Neural cell (in vitro differentiated cells): ENCODE measurements at regions not wholly inside any gene's neighbourhood (a gene's known extent, or its start where the extent isn't known, plus 50 kb on each side); places are given as distances from the start of the nearest gene placed in this dataset.

ENCODE experiments used
- H2AFZ ChIP-seq: fragments of 200-600, 300-800 bp; sonication (generic), shearing (Covaris generic); 2 replicates; pipeline ENCODE4 v1.6.0; 2014; ENCODE audit warnings: low read depth, mild to moderate bottlenecking, antibody characterized with exemption, low read length, moderate library complexity
- H3F3A ChIP-seq: fragments of 200-600 bp; shearing (Covaris generic); 2 replicates; pipeline ENCODE4 v1.6.1; 2016; ENCODE audit warnings: mild to moderate bottlenecking, moderate library complexity, mixed read lengths, antibody characterized with exemption, low read length; ENCODE audit not compliant: insufficient read depth, poor library complexity, severe bottlenecking
- H3K27ac ChIP-seq: fragments of 200-600, 300-800 bp; sonication (generic), shearing (Covaris generic); 2 replicates; pipeline ENCODE4 v1.5.1; 2014; ENCODE audit warnings: mild to moderate bottlenecking, low read length, moderate library complexity
- H3K27me3 ChIP-seq: fragments of 300-800, 200-600 bp; sonication (generic), shearing (Covaris generic); 2 replicates; pipeline ENCODE4 v1.6.0; 2014; ENCODE audit warnings: mild to moderate bottlenecking, low read depth, low read length, moderate library complexity; ENCODE audit not compliant: insufficient read depth
- H3K36me3 ChIP-seq: fragments of 300-800, 200-600 bp; sonication (generic), shearing (Covaris generic); 2 replicates; pipeline ENCODE4 v1.5.1; 2014; ENCODE audit warnings: mild to moderate bottlenecking, antibody characterized with exemption, low read length, moderate library complexity; ENCODE audit not compliant: insufficient read depth
- H3K4me2 ChIP-seq: fragments of 300-800, 200-600 bp; sonication (generic), shearing (Covaris generic); 2 replicates; pipeline ENCODE4 v1.6.0; 2014; ENCODE audit warnings: mild to moderate bottlenecking, low read length
- H3K4me3 ChIP-seq: fragments of 300-800, 200-600 bp; sonication (generic), shearing (Covaris generic); 2 replicates; pipeline ENCODE4 v1.5.1; 2014; ENCODE audit warnings: mild to moderate bottlenecking, low read length, moderate library complexity
- H3K79me2 ChIP-seq: fragments of 200-600 bp; shearing (Covaris generic); replicated peaks from 2 replicates; pipeline ENCODE4 v1.6.0; 2014; ENCODE audit warnings: mild to moderate bottlenecking, low read length, moderate library complexity; ENCODE audit not compliant: insufficient read depth
- H3K9ac ChIP-seq: fragments of 300-800, 200-600 bp; sonication (generic), shearing (Covaris generic); 2 replicates; pipeline ENCODE4 v1.6.1; 2016; ENCODE audit warnings: mild to moderate bottlenecking, low read length, mixed read lengths
- H3K9me2 ChIP-seq: fragments of 200-600 bp; shearing (Covaris generic); 2 replicates; pipeline ENCODE4 v1.6.1; 2016; ENCODE audit warnings: mild to moderate bottlenecking, low read length, mixed read lengths; ENCODE audit not compliant: insufficient read depth
- H3K9me3 ChIP-seq: fragments of 200-600, 300-800 bp; sonication (generic), shearing (Covaris generic); 2 replicates; pipeline ENCODE4 v1.6.1; 2016; ENCODE audit warnings: mild to moderate bottlenecking, mixed run types, low read length, moderate library complexity, mixed read lengths
- H4K20me1 ChIP-seq: fragments of 200-600 bp; shearing (Covaris generic); 2 replicates; pipeline ENCODE4 v1.6.1; 2016; ENCODE audit warnings: mild to moderate bottlenecking, mixed run types; ENCODE audit not compliant: insufficient read depth
- EP300 ChIP-seq: fragments of 450-650 bp; conservative IDR thresholded peaks from 2 replicates; pipeline ENCODE4 v1.6.1; 2014; ENCODE audit warnings: antibody characterized with exemption, mild to moderate bottlenecking, moderate library complexity; ENCODE audit not compliant: poor library complexity, severe bottlenecking
- EZH2 ChIP-seq: fragments of 200-600, 300-800 bp; shearing (Covaris generic), sonication (generic); IDR thresholded peaks from 2 replicates; pipeline ENCODE4 v1.6.1; 2014; ENCODE audit warnings: antibody characterized with exemption, low read length, borderline replicate concordance, mild to moderate bottlenecking; ENCODE audit not compliant: insufficient read depth, poor library complexity, severe bottlenecking
- MXI1 ChIP-seq: fragments of 450-650 bp; conservative IDR thresholded peaks from 2 replicates; pipeline ENCODE4 v1.6.1; 2014; ENCODE audit warnings: antibody characterized with exemption, mild to moderate bottlenecking; ENCODE audit not compliant: poor library complexity, severe bottlenecking
- POLR2AphosphoS5 ChIP-seq: IDR thresholded peaks from 2 replicates; pipeline ENCODE4 v1.6.1; 2012
- RAD21 ChIP-seq: fragments of 450-650 bp; conservative IDR thresholded peaks from 2 replicates; pipeline ENCODE4 v1.6.1; 2014; ENCODE audit warnings: antibody characterized with exemption, mild to moderate bottlenecking, moderate library complexity
- SMC3 ChIP-seq: fragments of 450-650 bp; conservative IDR thresholded peaks from 2 replicates; pipeline ENCODE4 v1.6.1; 2014; ENCODE audit warnings: antibody characterized with exemption, mild to moderate bottlenecking, moderate library complexity; ENCODE audit not compliant: poor library complexity
- TAF1 ChIP-seq: IDR thresholded peaks from 2 replicates; pipeline ENCODE4 v1.6.1; 2012; ENCODE audit warnings: low read depth
- TF ChIP-seq, protein P1 (sequence below): fragments of 450-650 bp; IDR thresholded peaks from 2 replicates; pipeline ENCODE4 v1.5.1; 2014; ENCODE audit warnings: antibody characterized with exemption, mild to moderate bottlenecking, moderate library complexity; ENCODE audit not compliant: poor library complexity, severe bottlenecking
- TF ChIP-seq, protein P2 (sequence below): IDR thresholded peaks from 2 replicates; pipeline ENCODE4 v1.6.1; 2012; ENCODE audit warnings: borderline replicate concordance

GRCh38 chr5:175201393-175201792 lies 242.6 kb downstream of the DRD1 start:
- no peaks in the 10 kb centered on the region for H3K36me3 ChIP-seq

GRCh38 chr5:175195698-175196656 lies 248.0 kb downstream of the DRD1 start:
- Histone ChIP-seq H3K27ac (no peak overlapping the region), H3K9ac (no peak overlapping the region), H4K20me1 (no peaks in the 10 kb centered on the region), H3K9me3 (no peaks in the 10 kb centered on the region), H2AFZ (no peak overlapping the region), H3K36me3 (no peaks in the 10 kb centered on the region), H3F3A (no peaks in the 10 kb centered on the region), H3K79me2 (no peaks in the 10 kb centered on the region), H3K27me3 (no peaks in the 10 kb centered on the region), H3K4me3 (no peak overlapping the region), H3K9me2 (no peaks in the 10 kb centered on the region), H3K4me2 (no peak overlapping the region)
- TF ChIP-seq SMC3: no peak
- no peak for TF ChIP-seq EZH2

More at GRCh38 chr5:175201393-175201792, 242.6 kb downstream of the DRD1 start:
- Histone ChIP-seq H4K20me1 (no peaks in the 10 kb centered on the region), H3K27me3 (no peaks in the 10 kb centered on the region), H3K79me2 (no peaks in the 10 kb centered on the region), H3K4me2 (no peak overlapping the region), H3F3A (no peaks in the 10 kb centered on the region), H2AFZ (no peak overlapping the region), H3K9me2 (no peaks in the 10 kb centered on the region), H3K4me3 (no peak overlapping the region), H3K9me3 (no peaks in the 10 kb centered on the region), H3K27ac (no peak overlapping the region), H3K9ac (no peak overlapping the region)
- TF ChIP-seq EP300: no peak
- TF ChIP-seq, protein P1, sequence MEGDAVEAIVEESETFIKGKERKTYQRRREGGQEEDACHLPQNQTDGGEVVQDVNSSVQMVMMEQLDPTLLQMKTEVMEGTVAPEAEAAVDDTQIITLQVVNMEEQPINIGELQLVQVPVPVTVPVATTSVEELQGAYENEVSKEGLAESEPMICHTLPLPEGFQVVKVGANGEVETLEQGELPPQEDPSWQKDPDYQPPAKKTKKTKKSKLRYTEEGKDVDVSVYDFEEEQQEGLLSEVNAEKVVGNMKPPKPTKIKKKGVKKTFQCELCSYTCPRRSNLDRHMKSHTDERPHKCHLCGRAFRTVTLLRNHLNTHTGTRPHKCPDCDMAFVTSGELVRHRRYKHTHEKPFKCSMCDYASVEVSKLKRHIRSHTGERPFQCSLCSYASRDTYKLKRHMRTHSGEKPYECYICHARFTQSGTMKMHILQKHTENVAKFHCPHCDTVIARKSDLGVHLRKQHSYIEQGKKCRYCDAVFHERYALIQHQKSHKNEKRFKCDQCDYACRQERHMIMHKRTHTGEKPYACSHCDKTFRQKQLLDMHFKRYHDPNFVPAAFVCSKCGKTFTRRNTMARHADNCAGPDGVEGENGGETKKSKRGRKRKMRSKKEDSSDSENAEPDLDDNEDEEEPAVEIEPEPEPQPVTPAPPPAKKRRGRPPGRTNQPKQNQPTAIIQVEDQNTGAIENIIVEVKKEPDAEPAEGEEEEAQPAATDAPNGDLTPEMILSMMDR: no peak
- TF ChIP-seq TAF1: no peak
- no peak for TF ChIP-seq MXI1
- TF ChIP-seq SMC3: no peak
- no peak for TF ChIP-seq EZH2
- no peak for TF ChIP-seq POLR2AphosphoS5
- TF ChIP-seq, protein P2, sequence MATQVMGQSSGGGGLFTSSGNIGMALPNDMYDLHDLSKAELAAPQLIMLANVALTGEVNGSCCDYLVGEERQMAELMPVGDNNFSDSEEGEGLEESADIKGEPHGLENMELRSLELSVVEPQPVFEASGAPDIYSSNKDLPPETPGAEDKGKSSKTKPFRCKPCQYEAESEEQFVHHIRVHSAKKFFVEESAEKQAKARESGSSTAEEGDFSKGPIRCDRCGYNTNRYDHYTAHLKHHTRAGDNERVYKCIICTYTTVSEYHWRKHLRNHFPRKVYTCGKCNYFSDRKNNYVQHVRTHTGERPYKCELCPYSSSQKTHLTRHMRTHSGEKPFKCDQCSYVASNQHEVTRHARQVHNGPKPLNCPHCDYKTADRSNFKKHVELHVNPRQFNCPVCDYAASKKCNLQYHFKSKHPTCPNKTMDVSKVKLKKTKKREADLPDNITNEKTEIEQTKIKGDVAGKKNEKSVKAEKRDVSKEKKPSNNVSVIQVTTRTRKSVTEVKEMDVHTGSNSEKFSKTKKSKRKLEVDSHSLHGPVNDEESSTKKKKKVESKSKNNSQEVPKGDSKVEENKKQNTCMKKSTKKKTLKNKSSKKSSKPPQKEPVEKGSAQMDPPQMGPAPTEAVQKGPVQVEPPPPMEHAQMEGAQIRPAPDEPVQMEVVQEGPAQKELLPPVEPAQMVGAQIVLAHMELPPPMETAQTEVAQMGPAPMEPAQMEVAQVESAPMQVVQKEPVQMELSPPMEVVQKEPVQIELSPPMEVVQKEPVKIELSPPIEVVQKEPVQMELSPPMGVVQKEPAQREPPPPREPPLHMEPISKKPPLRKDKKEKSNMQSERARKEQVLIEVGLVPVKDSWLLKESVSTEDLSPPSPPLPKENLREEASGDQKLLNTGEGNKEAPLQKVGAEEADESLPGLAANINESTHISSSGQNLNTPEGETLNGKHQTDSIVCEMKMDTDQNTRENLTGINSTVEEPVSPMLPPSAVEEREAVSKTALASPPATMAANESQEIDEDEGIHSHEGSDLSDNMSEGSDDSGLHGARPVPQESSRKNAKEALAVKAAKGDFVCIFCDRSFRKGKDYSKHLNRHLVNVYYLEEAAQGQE: no peak
- TF ChIP-seq RAD21: no peak
